ENCODE measurements at regions not wholly inside any gene's neighbourhood (a gene's known extent, or its start where the extent isn't known, plus 50 kb on each side); places are given as distances from the start of the nearest gene placed in this dataset.
A peak's percentile ranks its signal among the peaks of the same experiment; 100 is the strongest.

- DNase-seq (ENCODE audit: low read depth in 1 of 2, low spot score in 1 of 2), result peak in 1 of 2 experiments; percentile 23
- TF ChIP-seq POLR2A (IDR thresholded peaks at IDR 0.05; ENCODE audit: low read length) (no peak), RAD21 (conservative IDR thresholded peaks at IDR 0.05 in 1 of 2, IDR thresholded peaks at IDR 0.05 in 1 of 2) (no peak), JUNB (IDR thresholded peaks at IDR 0.05) (peak; percentile 49; the same call in 1 of the 2 replicates), BHLHE40 (IDR thresholded peaks at IDR 0.05; ENCODE audit: low read depth, low read length) (no peak)
- Histone ChIP-seq H3K27ac (no peak overlapping the region), H3K9me3 (no peaks in the 10 kb centered on the region), H3K4me1 (no peaks in the 10 kb centered on the region), H3K4me2 (no peak overlapping the region), H3K4me3 (no peak overlapping the region)
- ATAC-seq, result peak; percentile 39 to 60; a peak in 2 of 6 replicates
- peak; percentile 54 for FAIRE-seq
- WGBS (ENCODE audit: missing lambda C conversion rate), result 9% methylated on average over 1 of the region's 1 CpG
- ChIA-PET POLR2A (no interaction called here), CTCF (no interaction called here)
These were observed 315.7 kb downstream of the KCNS3 start for GRCh38 chr2:18194161-18194560.

- TF ChIP-seq ESRRA (IDR thresholded peaks at IDR 0.05; ENCODE audit: borderline replicate concordance, low read length) (no peak), HOXB5 (CRISPR knock-in tag; IDR thresholded peaks at IDR 0.05) (no peak), NPAS2 (CRISPR knock-in tag; IDR thresholded peaks at IDR 0.05; ENCODE audit: borderline replicate concordance) (no peak), HEYL (CRISPR knock-in tag; IDR thresholded peaks at IDR 0.05) (no peak), E2F6 (IDR thresholded peaks at IDR 0.05; ENCODE audit: borderline replicate concordance, low read depth) (no peak), MAX (IDR thresholded peaks at IDR 0.05) (no peak)
- H3K4me3 ChIP-seq, result no peak overlapping the region
- no peak overlapping the region for H3K4me2 ChIP-seq
- H3K9me3 ChIP-seq, result no peaks in the 10 kb centered on the region
- ATAC-seq, result no peak
- WGBS (ENCODE audit: missing lambda C conversion rate), result 47% methylated on average over 2 of the region's 2 CpGs
- no peak overlapping the region for H3K27ac ChIP-seq
- no peak for DNase-seq (ENCODE audit: low read depth in 1 of 2, low spot score in 1 of 2)
- H3K4me1 ChIP-seq, result no peaks in the 10 kb centered on the region
- FAIRE-seq, result no peak
- POLR2A ChIA-PET, result no interaction called here
- CTCF ChIA-PET, result interaction anchor here (1.0 to 1.5 kb wide), 3 partner anchors 9 to 201 kb away, joined by 3 to 6 read pairs (median 4); no protein-coding TSS in a partner anchor
These were observed 308.5 kb downstream of the KCNS3 start for GRCh38 chr2:18186816-18187613.

GRCh38 chr2:18182861-18183260 lies 304.4 kb downstream of the KCNS3 start:
- H3K4me2 ChIP-seq, result no peak overlapping the region
- no peak overlapping the region for H3K4me3 ChIP-seq
- no peak for DNase-seq (ENCODE audit: low read depth in 1 of 2, low spot score in 1 of 2)
- 56% methylated on average over 2 of the region's 2 CpGs for WGBS (ENCODE audit: missing lambda C conversion rate)
- ChIA-PET CTCF (interaction anchor here (0.9 to 1.5 kb wide), 2 partner anchors 196 to 331 kb away, joined by 3 read pairs; no protein-coding TSS in a partner anchor), POLR2A (no interaction called here)
- H3K4me1 ChIP-seq, result peaks cover 5% of the 10 kb centered on the region; the same call in 1 of the 3 replicates
- no peak for ATAC-seq
- no peak for FAIRE-seq
- no peak overlapping the region for H3K27ac ChIP-seq
- no peaks in the 10 kb centered on the region for H3K9me3 ChIP-seq
- TF ChIP-seq TP53 (CRISPR knock-in tag; IDR thresholded peaks at IDR 0.05) (no peak), USF2 (IDR thresholded peaks at IDR 0.05) (no peak), HOXA7 (CRISPR knock-in tag; IDR thresholded peaks at IDR 0.05) (no peak), HES2 (IDR thresholded peaks at IDR 0.05) (no peak), RAD21 (conservative IDR thresholded peaks at IDR 0.05 in 1 of 2, IDR thresholded peaks at IDR 0.05 in 1 of 2) (no peak), HOXB5 (CRISPR knock-in tag; IDR thresholded peaks at IDR 0.05) (no peak), ELK1 (IDR thresholded peaks at IDR 0.05; ENCODE audit: low read depth, low read length) (no peak), HEYL (CRISPR knock-in tag; IDR thresholded peaks at IDR 0.05) (no peak), EP300 (IDR thresholded peaks at IDR 0.05) (no peak), ZC3H11A (IDR thresholded peaks at IDR 0.05) (no peak)
